IMR-90 (cell line): ENCODE measurements at regions not wholly inside any gene's neighbourhood (a gene's known extent, or its start where the extent isn't known, plus 50 kb on each side); places are given as distances from the start of the nearest gene placed in this dataset.

Experiments used
- ATAC-seq: fragments of 200-7000 bp; cut with Tn5 transposase; 2 replicates; pipeline ENCODE4 v1.9.1; 2020; ENCODE audit warnings: low read depth, mild to moderate bottlenecking, moderate library complexity
- BruUV-seq: library from RNA; stranded (reverse); fragments of 400-500 nt; replicated peaks from 2 replicates; lab custom pipeline; 2021; lab: Mats Ljungman, UMichigan
- CTCF ChIA-PET: fragments of 300-600 bp; formaldehyde crosslinking; extraction: SDS; loops from one replicate; lab custom pipeline; 2021; ENCODE audit warnings: antibody characterized with exemption; lab: Yijun Ruan, JAX
- POLR2A ChIA-PET: fragments of 300-600 bp; sonication (Branson Sonifier 250); formaldehyde crosslinking; loops from one replicate; lab custom pipeline; 2022; ENCODE audit warnings: antibody characterized with exemption; ENCODE audit not compliant: unreplicated experiment; lab: Charles Lee
- DNase-seq: peaks from one replicate; pipeline ENCODE4 v3.0.0; 2013
- H2AFZ ChIP-seq: replicated peaks from 2 replicates; pipeline ENCODE3; 2013; ENCODE audit warnings: low read length, mild to moderate bottlenecking; ENCODE audit not compliant: poor library complexity
- H2AK5ac ChIP-seq: 2 replicates; pipeline ENCODE4 v1.6.1; 2013; ENCODE audit warnings: low read depth, low read length, inconsistent platforms
- H2AK9ac ChIP-seq: replicated peaks from 2 replicates; pipeline ENCODE3; 2013; ENCODE audit warnings: mild to moderate bottlenecking, low read depth, low read length, moderate library complexity; ENCODE audit not compliant: poor library complexity
- H2BK120ac ChIP-seq: 2 replicates; pipeline ENCODE4 v1.6.1; 2013; ENCODE audit warnings: low read depth, low read length, inconsistent platforms
- H2BK15ac ChIP-seq: 3 replicates; pipeline ENCODE4 v1.6.1; 2013; ENCODE audit warnings: low read depth, low read length, inconsistent platforms
- H2BK20ac ChIP-seq: 2 replicates; pipeline ENCODE4 v1.6.1; 2013; ENCODE audit warnings: low read depth, mild to moderate bottlenecking, inconsistent platforms, low read length, moderate library complexity
- H2BK5ac ChIP-seq: 2 replicates; pipeline ENCODE4 v1.6.1; 2013; ENCODE audit warnings: mild to moderate bottlenecking, low read depth, low read length, inconsistent platforms; ENCODE audit not compliant: poor library complexity, severe bottlenecking
- H3K14ac ChIP-seq: replicated peaks from 2 replicates; pipeline ENCODE4 v1.6.1; 2013; ENCODE audit warnings: low read depth, low read length, inconsistent platforms
- H3K18ac ChIP-seq: 2 replicates; pipeline ENCODE4 v1.6.1; 2013; ENCODE audit warnings: low read depth, low read length, control low read depth
- H3K23ac ChIP-seq: 2 replicates; pipeline ENCODE4 v1.6.1; 2013; ENCODE audit warnings: low read depth, low read length, inconsistent platforms
- H3K27ac ChIP-seq: 2 replicates; pipeline ENCODE4 v1.5.1; 2013; ENCODE audit warnings: mild to moderate bottlenecking, control low read depth, low read length; ENCODE audit not compliant: insufficient read depth
- H3K27me3 ChIP-seq: 2 replicates; pipeline ENCODE4 v1.6.1; 2013; ENCODE audit warnings: low read length; ENCODE audit not compliant: control insufficient read depth, insufficient read depth
- H3K36me3 ChIP-seq: 2 replicates; pipeline ENCODE4 v1.6.1; 2013; ENCODE audit warnings: low read length, mixed read lengths; ENCODE audit not compliant: control insufficient read depth, insufficient read depth
- H3K4ac ChIP-seq: 2 replicates; pipeline ENCODE4 v1.6.1; 2013; ENCODE audit warnings: low read depth, low read length, inconsistent platforms
- H3K4me1 ChIP-seq: 2 replicates; pipeline ENCODE4 v1.6.1; 2013; ENCODE audit warnings: low read length, mixed read lengths; ENCODE audit not compliant: control insufficient read depth, insufficient read depth
- H3K4me2 ChIP-seq: 2 replicates; pipeline ENCODE4 v1.6.1; 2013; ENCODE audit warnings: low read depth, mild to moderate bottlenecking, control low read depth, low read length, moderate library complexity
- H3K4me3 ChIP-seq: 2 replicates; pipeline ENCODE4 v1.5.1; 2013; ENCODE audit warnings: low read depth, mild to moderate bottlenecking, control low read depth, low read length, moderate library complexity; ENCODE audit not compliant: insufficient read depth
- H3K56ac ChIP-seq: 2 replicates; pipeline ENCODE4 v1.6.1; 2013; ENCODE audit warnings: low read length, inconsistent platforms; ENCODE audit not compliant: insufficient read depth; ENCODE audit errors: extremely low read depth
- H3K79me1 ChIP-seq, 2 experiments: 2 replicates each; pipeline ENCODE4 v1.6.1; 2013; ENCODE audit warnings: low read length in 2 of 2, inconsistent platforms in 1 of 2, low read depth in 1 of 2
- H3K9ac ChIP-seq: 2 replicates; pipeline ENCODE4 v1.6.1; 2013; ENCODE audit warnings: low read depth, low read length, control low read depth
- H3K9me1 ChIP-seq: 2 replicates; pipeline ENCODE4 v1.6.1; 2013; ENCODE audit warnings: low read length, inconsistent platforms; ENCODE audit not compliant: insufficient read depth
- H3K9me3 ChIP-seq: 2 replicates; pipeline ENCODE4 v1.6.1; 2013; ENCODE audit warnings: low read length; ENCODE audit not compliant: control insufficient read depth, insufficient read depth
- H4K20me1 ChIP-seq: 2 replicates; pipeline ENCODE4 v1.6.1; 2013; ENCODE audit warnings: low read length, inconsistent platforms; ENCODE audit not compliant: insufficient read depth
- H4K5ac ChIP-seq: 2 replicates; pipeline ENCODE4 v1.6.1; 2013; ENCODE audit warnings: mild to moderate bottlenecking, low read depth, low read length, control low read depth
- H4K8ac ChIP-seq, 2 experiments: 2 replicates each; pipeline ENCODE4 v1.6.1; 2013; ENCODE audit warnings: low read depth in 2 of 2, low read length in 2 of 2, control low read depth in 1 of 2, inconsistent platforms in 1 of 2
- H4K91ac ChIP-seq: 2 replicates; pipeline ENCODE4 v1.6.1; 2013; ENCODE audit warnings: low read depth, low read length, inconsistent platforms; ENCODE audit not compliant: insufficient read depth
- BHLHE40 ChIP-seq: fragments of 150-350 bp; IDR thresholded peaks from 2 replicates; pipeline ENCODE4 v1.6.1; 2016; ENCODE audit warnings: mild to moderate bottlenecking, low read depth, low read length
- CEBPB ChIP-seq: IDR thresholded peaks from 2 replicates; pipeline ENCODE4 v1.6.1; 2012; ENCODE audit warnings: low read depth, low read length, improper control_type of control experiment
- CHD1 ChIP-seq: IDR thresholded peaks from 2 replicates; pipeline ENCODE4 v1.6.1; 2012; ENCODE audit warnings: low read depth, low read length, improper control_type of control experiment
- CTCF ChIP-seq: conservative IDR thresholded peaks from 2 replicates; pipeline ENCODE4 v1.5.1; 2012; ENCODE audit warnings: mild to moderate bottlenecking, low read depth, low read length, improper control_type of control experiment
- FOS ChIP-seq: fragments of 150-350 bp; IDR thresholded peaks from 2 replicates; pipeline ENCODE4 v1.6.1; 2016; ENCODE audit warnings: low read depth, low read length
- WGBS, 2 experiments: methylation state at CpG; one replicate each; pipeline versions ENCODE4 v1.1.5 to v1.1.7; 2013; ENCODE audit warnings: missing lambda C conversion rate in 2 of 2; ENCODE audit not compliant: insufficient read length in 1 of 2; ENCODE audit errors: extremely low coverage in 2 of 2; 5-methylcytosine and 5-hydroxymethylcytosine counted together
- dilution Hi-C: fragments of 300-500 bp; cut with HindIII; formaldehyde crosslinking; loops from one replicate; pipeline ENCODE4 v1.14.3; 2018; ENCODE audit warnings: low sequenced_read_pairs; ENCODE audit not compliant: unreplicated experiment
- in situ Hi-C: fragments of 300-500 bp; cut with MboI; formaldehyde crosslinking; loops from 3 replicates; pipeline ENCODE4 v1.14.3; 2019; ENCODE audit warnings: low sequenced_read_pairs, inconsistent platforms, mixed read lengths
- intact Hi-C: fragments of 100-400 bp; cut with micrococcal nuclease; formaldehyde crosslinking; loops from 2 replicates; pipeline ENCODE4 v1.10.0; 2022
- TF ChIP-seq, protein P1 (sequence below): fragments of 150-350 bp; IDR thresholded peaks from 2 replicates; pipeline ENCODE4 v1.6.1; 2016; ENCODE audit warnings: low read depth, mild to moderate bottlenecking, low read length, moderate library complexity, borderline replicate concordance

- Histone ChIP-seq H4K8ac (no peak overlapping the region), H2AK9ac (no peak overlapping the region), H4K20me1 (no peaks in the 10 kb centered on the region), H3K4ac (0 out of 2 replicates have a peak overlapping the region, but pooled peaks have one; percentile 56), H2AFZ (no peak overlapping the region), H3K27me3 (no peaks in the 10 kb centered on the region), H3K56ac (no peak overlapping the region), H4K5ac (no peak overlapping the region), H2BK20ac (peak overlapping the region; percentile 72; the same call in 1 of the 2 replicates), H3K18ac (no peak overlapping the region), H3K9me1 (peaks cover 3% of the 10 kb centered on the region; the same call in 1 of the 2 replicates), H3K27ac (no peak overlapping the region), H4K91ac (no peak overlapping the region), H3K36me3 (no peaks in the 10 kb centered on the region), H2AK5ac (0 out of 2 replicates have a peak overlapping the region, but pooled peaks have one; percentile 59), H3K23ac (peak overlapping the region; percentile 42; the same call in 1 of the 2 replicates), H3K9ac (no peak overlapping the region), H2BK15ac (0 out of 3 replicates have a peak overlapping the region, but pooled peaks have one; percentile 44), H3K4me2 (no peak overlapping the region), H3K9me3 (no peaks in the 10 kb centered on the region), H2BK5ac (peak overlapping the region; percentile 54), H3K4me3 (no peak overlapping the region), H2BK120ac (no peak overlapping the region), H3K79me1 (no peaks in the 10 kb centered on the region), H3K14ac (no peak overlapping the region), H3K4me1 (peaks cover 3% of the 10 kb centered on the region)
- DNase-seq (no peak), ATAC-seq (no peak)
- no TSS peak for BruUV-seq
- WGBS, 2 experiments, result no CpG with 5 or more reads among the region's 1 CpG
- in situ Hi-C loops, result no loop called here
- ChIA-PET POLR2A (no interaction called here), CTCF (no interaction called here)
- dilution Hi-C loops, result no loop called here
- TF ChIP-seq BHLHE40, result no peak
- TF ChIP-seq CHD1, result no peak
- TF ChIP-seq FOS, result no peak
- TF ChIP-seq, protein P1, sequence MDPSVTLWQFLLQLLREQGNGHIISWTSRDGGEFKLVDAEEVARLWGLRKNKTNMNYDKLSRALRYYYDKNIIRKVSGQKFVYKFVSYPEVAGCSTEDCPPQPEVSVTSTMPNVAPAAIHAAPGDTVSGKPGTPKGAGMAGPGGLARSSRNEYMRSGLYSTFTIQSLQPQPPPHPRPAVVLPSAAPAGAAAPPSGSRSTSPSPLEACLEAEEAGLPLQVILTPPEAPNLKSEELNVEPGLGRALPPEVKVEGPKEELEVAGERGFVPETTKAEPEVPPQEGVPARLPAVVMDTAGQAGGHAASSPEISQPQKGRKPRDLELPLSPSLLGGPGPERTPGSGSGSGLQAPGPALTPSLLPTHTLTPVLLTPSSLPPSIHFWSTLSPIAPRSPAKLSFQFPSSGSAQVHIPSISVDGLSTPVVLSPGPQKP, result no peak
- no peak for TF ChIP-seq CTCF
- no peak for TF ChIP-seq CEBPB
- intact Hi-C loops, result loop anchor here (5.0 kb wide), 1 partner anchor 139 kb away; no protein-coding TSS in a partner anchor
Measured at GRCh38 chr2:142723236-142723635, 154.2 kb upstream of the KYNU start.
